Type B pancreatic cell (in vitro differentiated cells): ENCODE measurements at regions not wholly inside any gene's neighbourhood (a gene's known extent, or its start where the extent isn't known, plus 50 kb on each side); places are given as distances from the start of the nearest gene placed in this dataset.
"Not testable (repeated sequence)": the region's sequence is repeated elsewhere in the genome, so short reads cannot be mapped to it uniquely, and the experiment has no call there.

Experiments
- DNase-seq: peaks from one replicate; pipeline ENCODE4 v3.0.0; 2021; ENCODE audit warnings: mixed read lengths; ENCODE audit not compliant: unreplicated experiment; ENCODE audit errors: extremely low spot score
- H3K27ac Mint-ChIP-seq: 2 replicates; pipeline ENCODE4 v1.8.0; 2021; ENCODE audit warnings: mild to moderate bottlenecking, mixed read lengths
- H3K27me3 Mint-ChIP-seq: 2 replicates; pipeline ENCODE4 v1.8.0; 2021; ENCODE audit warnings: mixed read lengths
- H3K36me3 Mint-ChIP-seq: 2 replicates; pipeline ENCODE4 v1.8.0; 2021; ENCODE audit warnings: mixed read lengths
- H3K4me1 Mint-ChIP-seq: one replicate; pipeline ENCODE4 v1.8.0; 2021; ENCODE audit warnings: mixed read lengths; ENCODE audit not compliant: unreplicated experiment
- H3K4me3 Mint-ChIP-seq: 2 replicates; pipeline ENCODE4 v1.8.0; 2021; ENCODE audit warnings: mild to moderate bottlenecking, mixed read lengths
- H3K9me3 Mint-ChIP-seq: 2 replicates; pipeline ENCODE4 v1.8.0; 2021; ENCODE audit warnings: mixed read lengths
- CTCF ChIP-seq: fragments of 200-600 bp; sonication (generic); conservative IDR thresholded peaks from 2 replicates; pipeline ENCODE4 v1.5.0; 2021; ENCODE audit warnings: antibody characterized with exemption, mild to moderate bottlenecking

- H3K9me3 Mint-ChIP-seq = peaks cover 7% of the 10 kb centered on the region
- no peak for DNase-seq
- H3K27me3 Mint-ChIP-seq = no peaks in the 10 kb centered on the region
- TF ChIP-seq CTCF = no peak
- H3K27ac Mint-ChIP-seq = no peak overlapping the region
- no peaks in the 10 kb centered on the region for H3K4me1 Mint-ChIP-seq
- H3K4me3 Mint-ChIP-seq = no peak overlapping the region
- H3K36me3 Mint-ChIP-seq = peaks cover 4% of the 10 kb centered on the region
These were observed 1070.7 kb upstream of the NOVA1 start for GRCh38 chr14:27668531-27668930.

GRCh38 chr14:27672047-27672446, 1074.2 kb upstream of the NOVA1 start:
- no peak overlapping the region for H3K27ac Mint-ChIP-seq
- peaks cover 4% of the 10 kb centered on the region for H3K36me3 Mint-ChIP-seq

GRCh38 chr14:27672811-27673737, 1075.2 kb upstream of the NOVA1 start:
- H3K36me3 Mint-ChIP-seq, H3K27me3 Mint-ChIP-seq, H3K4me1 Mint-ChIP-seq, DNase-seq, H3K9me3 Mint-ChIP-seq: not testable (repeated sequence)
- Mint-ChIP-seq H3K27ac (peak overlapping the region; percentile 80), H3K4me3 (peak overlapping the region; percentile 80)

More at GRCh38 chr14:27672047-27672446, 1074.2 kb upstream of the NOVA1 start:
- Mint-ChIP-seq H3K9me3 (peaks cover 7% of the 10 kb centered on the region), H3K4me3 (no peak overlapping the region), H3K4me1 (no peaks in the 10 kb centered on the region), H3K27me3 (no peaks in the 10 kb centered on the region)
- peak; percentile 41 for TF ChIP-seq CTCF
- no peak for DNase-seq

- Mint-ChIP-seq H3K4me1 (no peaks in the 10 kb centered on the region), H3K36me3 (no peaks in the 10 kb centered on the region), H3K4me3 (peak overlapping the region; percentile 14), H3K27ac (peak overlapping the region; percentile 67), H3K9me3 (no peaks in the 10 kb centered on the region), H3K27me3 (no peaks in the 10 kb centered on the region)
- no peak for TF ChIP-seq CTCF
- no peak for DNase-seq
These were observed 1080.5 kb upstream of the FOXG1 start for GRCh38 chr14:27686137-27686536.

GRCh38 chr14:27688841-27689444, 1077.6 kb upstream of the FOXG1 start:
- TF ChIP-seq CTCF = no peak
- DNase-seq = no peak
- Mint-ChIP-seq H3K4me1 (no peaks in the 10 kb centered on the region), H3K9me3 (no peaks in the 10 kb centered on the region), H3K36me3 (no peaks in the 10 kb centered on the region), H3K27me3 (no peaks in the 10 kb centered on the region), H3K27ac (no peak overlapping the region), H3K4me3 (no peak overlapping the region)

- Mint-ChIP-seq H3K4me3 (no peak overlapping the region), H3K27me3 (no peaks in the 10 kb centered on the region), H3K9me3 (peaks cover 12% of the 10 kb centered on the region), H3K36me3 (no peaks in the 10 kb centered on the region), H3K4me1 (no peaks in the 10 kb centered on the region), H3K27ac (no peak overlapping the region)
- DNase-seq = no peak
- TF ChIP-seq CTCF = no peak
These were observed 1054.2 kb upstream of the FOXG1 start for GRCh38 chr14:27712364-27712763.
